ENCODE measurements at regions not wholly inside any gene's neighbourhood (a gene's known extent, or its start where the extent isn't known, plus 50 kb on each side); places are given as distances from the start of the nearest gene placed in this dataset.
"Not testable (repeated sequence)": the region's sequence is repeated elsewhere in the genome, so short reads cannot be mapped to it uniquely, and the experiment has no call there.

- H3K4me3 Mint-ChIP-seq = no peak overlapping the region
- peaks cover 2% of the 10 kb centered on the region for H3K4me1 Mint-ChIP-seq
These were observed 301.8 kb upstream of the MCTP2 start for GRCh38 chr15:93929375-93930094.

GRCh38 chr15:93920204-93920603 lies 311.2 kb upstream of the MCTP2 start:
- H3K9me3 Mint-ChIP-seq = peaks cover 6% of the 10 kb centered on the region
- no peaks in the 10 kb centered on the region for H3K4me1 Mint-ChIP-seq
- no peaks in the 10 kb centered on the region for H3K36me3 Mint-ChIP-seq
- H3K4me3 Mint-ChIP-seq = no peak overlapping the region
- peaks cover 7% of the 10 kb centered on the region for H3K27me3 Mint-ChIP-seq
- H3K27ac Mint-ChIP-seq = no peak overlapping the region
- DNase-seq = no peak

More at GRCh38 chr15:93929375-93930094, 301.8 kb upstream of the MCTP2 start:
- no peak for DNase-seq
- Mint-ChIP-seq H3K27me3 (peaks cover 12% of the 10 kb centered on the region), H3K36me3 (no peaks in the 10 kb centered on the region), H3K9me3 (no peaks in the 10 kb centered on the region), H3K27ac (no peak overlapping the region)

- H3K4me1 Mint-ChIP-seq = not testable (repeated sequence)
- peaks cover 11% of the 10 kb centered on the region for H3K27me3 Mint-ChIP-seq
These were observed 312.6 kb upstream of the MCTP2 start for GRCh38 chr15:93918801-93919200.

GRCh38 chr15:93917181-93917580 lies 314.2 kb upstream of the MCTP2 start:
- no peaks in the 10 kb centered on the region for H3K4me1 Mint-ChIP-seq
- no peak for DNase-seq
- H3K4me3 Mint-ChIP-seq = no peak overlapping the region
- no peak overlapping the region for H3K27ac Mint-ChIP-seq
- H3K27me3 Mint-ChIP-seq = peaks cover 11% of the 10 kb centered on the region
- H3K9me3 Mint-ChIP-seq = peaks cover 4% of the 10 kb centered on the region
- no peaks in the 10 kb centered on the region for H3K36me3 Mint-ChIP-seq

More at GRCh38 chr15:93918801-93919200, 312.6 kb upstream of the MCTP2 start:
- H3K36me3 Mint-ChIP-seq, H3K4me3 Mint-ChIP-seq, H3K9me3 Mint-ChIP-seq, DNase-seq, H3K27ac Mint-ChIP-seq: not testable (repeated sequence)

GRCh38 chr15:93913871-93914270 lies 317.5 kb upstream of the MCTP2 start:
- H3K4me1 Mint-ChIP-seq = no peaks in the 10 kb centered on the region
- H3K27ac Mint-ChIP-seq = no peak overlapping the region
- no peaks in the 10 kb centered on the region for H3K36me3 Mint-ChIP-seq
- DNase-seq = no peak
- H3K9me3 Mint-ChIP-seq = no peaks in the 10 kb centered on the region
- H3K4me3 Mint-ChIP-seq = no peak overlapping the region
- H3K27me3 Mint-ChIP-seq = peaks cover 7% of the 10 kb centered on the region

- no peak overlapping the region for H3K4me3 Mint-ChIP-seq
- no peak overlapping the region for H3K27ac Mint-ChIP-seq
- H3K27me3 Mint-ChIP-seq = peaks cover 6% of the 10 kb centered on the region
- H3K4me1 Mint-ChIP-seq = no peaks in the 10 kb centered on the region
- H3K36me3 Mint-ChIP-seq = no peaks in the 10 kb centered on the region
- no peaks in the 10 kb centered on the region for H3K9me3 Mint-ChIP-seq
- no peak for DNase-seq
These were observed 318.1 kb upstream of the MCTP2 start for GRCh38 chr15:93913310-93913709.

GRCh38 chr15:93900476-93901400 lies 330.6 kb upstream of the MCTP2 start:
- no peak overlapping the region for H3K27ac Mint-ChIP-seq
- H3K27me3 Mint-ChIP-seq = no peaks in the 10 kb centered on the region
- H3K9me3 Mint-ChIP-seq = no peaks in the 10 kb centered on the region
- H3K4me1 Mint-ChIP-seq = no peaks in the 10 kb centered on the region
- H3K4me3 Mint-ChIP-seq = no peak overlapping the region
- DNase-seq = no peak
- H3K36me3 Mint-ChIP-seq = no peaks in the 10 kb centered on the region

- H3K27me3 Mint-ChIP-seq = no peaks in the 10 kb centered on the region
These were observed 331.5 kb upstream of the MCTP2 start for GRCh38 chr15:93899817-93900216.

GRCh38 chr15:93897377-93897776 lies 334.0 kb upstream of the MCTP2 start:
- Mint-ChIP-seq H3K27ac (no peak overlapping the region), H3K4me1 (no peaks in the 10 kb centered on the region), H3K36me3 (no peaks in the 10 kb centered on the region), H3K9me3 (no peaks in the 10 kb centered on the region), H3K27me3 (no peaks in the 10 kb centered on the region), H3K4me3 (no peak overlapping the region)
- DNase-seq = no peak

More at GRCh38 chr15:93899817-93900216, 331.5 kb upstream of the MCTP2 start:
- Mint-ChIP-seq H3K4me3 (no peak overlapping the region), H3K36me3 (no peaks in the 10 kb centered on the region), H3K4me1 (no peaks in the 10 kb centered on the region), H3K27ac (no peak overlapping the region), H3K9me3 (no peaks in the 10 kb centered on the region)
- no peak for DNase-seq

GRCh38 chr15:93895976-93896770 lies 335.2 kb upstream of the MCTP2 start:
- Mint-ChIP-seq H3K27ac (no peak overlapping the region), H3K36me3 (no peaks in the 10 kb centered on the region), H3K4me1 (no peaks in the 10 kb centered on the region), H3K27me3 (no peaks in the 10 kb centered on the region), H3K4me3 (no peak overlapping the region), H3K9me3 (no peaks in the 10 kb centered on the region)
- no peak for DNase-seq

GRCh38 chr15:93894438-93895036 lies 336.8 kb upstream of the MCTP2 start:
- H3K27ac Mint-ChIP-seq = no peak overlapping the region
- no peak for DNase-seq
- H3K36me3 Mint-ChIP-seq = no peaks in the 10 kb centered on the region
- no peak overlapping the region for H3K4me3 Mint-ChIP-seq
- H3K9me3 Mint-ChIP-seq = no peaks in the 10 kb centered on the region
- H3K4me1 Mint-ChIP-seq = no peaks in the 10 kb centered on the region
- H3K27me3 Mint-ChIP-seq = no peaks in the 10 kb centered on the region

GRCh38 chr15:93887151-93887550 lies 344.2 kb upstream of the MCTP2 start:
- DNase-seq = no peak
- H3K27ac Mint-ChIP-seq = no peak overlapping the region
- no peak overlapping the region for H3K4me3 Mint-ChIP-seq
- no peaks in the 10 kb centered on the region for H3K36me3 Mint-ChIP-seq
- peaks cover 4% of the 10 kb centered on the region for H3K27me3 Mint-ChIP-seq
- H3K9me3 Mint-ChIP-seq = no peaks in the 10 kb centered on the region
- no peaks in the 10 kb centered on the region for H3K4me1 Mint-ChIP-seq

GRCh38 chr15:93882779-93883178 lies 348.6 kb upstream of the MCTP2 start:
- H3K9me3 Mint-ChIP-seq = no peaks in the 10 kb centered on the region
- H3K4me3 Mint-ChIP-seq = no peak overlapping the region
- no peak overlapping the region for H3K27ac Mint-ChIP-seq
- DNase-seq = no peak
- peaks cover 4% of the 10 kb centered on the region for H3K27me3 Mint-ChIP-seq
- no peaks in the 10 kb centered on the region for H3K4me1 Mint-ChIP-seq
- no peaks in the 10 kb centered on the region for H3K36me3 Mint-ChIP-seq

- Mint-ChIP-seq H3K27me3 (peaks cover 4% of the 10 kb centered on the region), H3K36me3 (no peaks in the 10 kb centered on the region), H3K4me3 (no peak overlapping the region), H3K9me3 (no peaks in the 10 kb centered on the region), H3K27ac (no peak overlapping the region), H3K4me1 (no peaks in the 10 kb centered on the region)
- DNase-seq = no peak
These were observed 349.2 kb upstream of the MCTP2 start for GRCh38 chr15:93882141-93882540.

Measured in activated naive CD8-positive, alpha-beta T cell treated with anti-CD3 and anti-CD28 coated beads for 36 hours (primary cell).